HAP-1 (cell line): ENCODE measurements at regions not wholly inside any gene's neighbourhood (a gene's known extent, or its start where the extent isn't known, plus 50 kb on each side); places are given as distances from the start of the nearest gene placed in this dataset.

Experiments used
- DNase-seq, 2 experiments: peaks; one replicate each; pipeline ENCODE4 v3.0.0-alpha.2; 2016 to 2020; ENCODE audit warnings: low spot score in 2 of 2
- H3K27me3 ChIP-seq: fragments of 250-450 bp; sonication (Bioruptor Pico); 2 replicates; pipeline ENCODE4 v1.5.1; 2020; ENCODE audit warnings: low read depth, mild to moderate bottlenecking, moderate library complexity
- H3K36me3 ChIP-seq: fragments of 250-450 bp; sonication (Bioruptor Pico); replicated peaks from 2 replicates; pipeline ENCODE4 v1.5.1; 2020; ENCODE audit warnings: mild to moderate bottlenecking
- H3K4me1 ChIP-seq: fragments of 250-450 bp; sonication (Bioruptor Pico); 2 replicates; pipeline ENCODE4 v1.5.1; 2020; ENCODE audit warnings: mild to moderate bottlenecking
- H3K4me3 ChIP-seq: fragments of 250-450 bp; sonication (Bioruptor Pico); 2 replicates; pipeline ENCODE4 v1.5.1; 2020; ENCODE audit warnings: mild to moderate bottlenecking, moderate library complexity
- H3K9me3 ChIP-seq: fragments of 250-450 bp; sonication (Bioruptor Pico); 2 replicates; pipeline ENCODE4 v1.5.1; 2020; ENCODE audit warnings: mild to moderate bottlenecking, moderate library complexity
- in situ Hi-C: fragments of 300-500 bp; cut with MboI; formaldehyde crosslinking; loops from 3 replicates; pipeline ENCODE4 v1.14.3; 2020; ENCODE audit warnings: low sequenced_read_pairs, inconsistent platforms, mixed read lengths

DNA sequence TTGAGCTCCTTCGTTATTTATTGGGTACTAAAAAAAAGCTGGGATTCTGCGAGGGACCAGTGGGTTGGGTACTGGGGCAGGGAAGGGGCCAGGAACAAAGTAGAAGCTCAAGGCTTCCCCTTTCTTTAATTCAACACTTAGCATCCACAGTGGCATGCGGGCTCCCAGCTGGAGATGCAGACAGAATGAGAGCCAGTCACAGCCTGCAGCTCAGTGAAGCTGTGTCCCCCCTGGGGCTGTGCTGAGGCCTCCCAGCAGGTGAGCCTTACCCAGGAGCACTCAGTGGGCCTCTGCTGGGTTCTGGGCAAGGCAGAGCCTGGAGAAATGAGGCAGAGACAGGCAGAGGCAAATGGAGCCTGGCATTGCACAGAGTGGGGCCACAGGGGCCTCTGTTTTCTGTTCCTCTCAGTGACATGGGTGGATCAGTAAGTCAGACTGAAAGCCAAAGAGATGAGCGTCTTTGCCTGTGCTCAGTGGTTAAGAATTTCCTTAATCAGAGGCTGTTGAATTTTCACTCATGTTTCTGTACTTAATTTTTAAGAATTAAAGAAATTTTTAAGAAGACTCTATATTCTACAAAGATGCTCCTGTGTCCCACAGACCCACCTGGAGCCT, 181.4 kb upstream of the RBPJ start:
- in situ Hi-C loops = no loop called here
- no peaks in the 10 kb centered on the region for H3K27me3 ChIP-seq
- no peak for DNase-seq
- H3K36me3 ChIP-seq = no peaks in the 10 kb centered on the region
- H3K4me1 ChIP-seq = peaks cover 22% of the 10 kb centered on the region
- H3K4me3 ChIP-seq = no peak overlapping the region
- H3K9me3 ChIP-seq = no peaks in the 10 kb centered on the region

DNA sequence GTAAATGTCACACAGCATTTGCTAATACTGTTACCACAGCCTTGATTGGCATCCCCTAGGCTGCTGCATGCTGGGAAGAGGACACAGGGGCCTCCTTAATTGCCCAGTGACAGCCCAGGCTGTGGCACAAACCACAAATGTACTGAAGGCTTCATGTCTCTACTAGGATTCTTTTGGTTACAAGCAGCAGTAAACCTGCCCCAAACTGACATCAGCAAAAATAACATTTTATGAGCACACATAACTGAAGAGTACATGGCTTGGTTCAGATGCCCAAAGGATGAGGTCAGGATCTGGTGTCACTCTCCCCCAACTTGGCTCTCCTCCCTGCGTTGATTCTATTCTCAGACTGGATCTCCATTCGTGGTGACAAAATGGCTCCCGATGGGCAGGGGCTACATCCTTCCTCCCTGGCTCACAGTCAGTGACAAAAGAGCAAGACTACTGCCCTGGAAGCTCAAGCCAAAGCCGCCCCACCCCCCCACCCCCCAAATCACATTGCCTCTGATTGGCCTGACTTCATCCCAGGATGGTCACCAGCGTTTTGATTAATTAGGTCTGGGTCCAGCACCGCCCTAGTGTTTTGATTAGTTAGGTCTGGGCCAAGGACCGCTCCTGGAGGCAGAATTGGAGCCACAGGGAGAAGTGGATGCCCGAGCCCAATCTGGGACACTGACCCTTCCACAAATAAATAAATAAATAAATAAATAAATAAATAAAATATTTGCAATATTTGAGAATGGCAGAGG, 180.5 kb upstream of the RBPJ start:
- no peaks in the 10 kb centered on the region for H3K36me3 ChIP-seq
- no peak overlapping the region for H3K4me3 ChIP-seq
- DNase-seq = peak in 1 of 2 experiments; percentile 23
- no peaks in the 10 kb centered on the region for H3K27me3 ChIP-seq
- in situ Hi-C loops = no loop called here
- no peaks in the 10 kb centered on the region for H3K9me3 ChIP-seq
- peaks cover 22% of the 10 kb centered on the region for H3K4me1 ChIP-seq

DNA sequence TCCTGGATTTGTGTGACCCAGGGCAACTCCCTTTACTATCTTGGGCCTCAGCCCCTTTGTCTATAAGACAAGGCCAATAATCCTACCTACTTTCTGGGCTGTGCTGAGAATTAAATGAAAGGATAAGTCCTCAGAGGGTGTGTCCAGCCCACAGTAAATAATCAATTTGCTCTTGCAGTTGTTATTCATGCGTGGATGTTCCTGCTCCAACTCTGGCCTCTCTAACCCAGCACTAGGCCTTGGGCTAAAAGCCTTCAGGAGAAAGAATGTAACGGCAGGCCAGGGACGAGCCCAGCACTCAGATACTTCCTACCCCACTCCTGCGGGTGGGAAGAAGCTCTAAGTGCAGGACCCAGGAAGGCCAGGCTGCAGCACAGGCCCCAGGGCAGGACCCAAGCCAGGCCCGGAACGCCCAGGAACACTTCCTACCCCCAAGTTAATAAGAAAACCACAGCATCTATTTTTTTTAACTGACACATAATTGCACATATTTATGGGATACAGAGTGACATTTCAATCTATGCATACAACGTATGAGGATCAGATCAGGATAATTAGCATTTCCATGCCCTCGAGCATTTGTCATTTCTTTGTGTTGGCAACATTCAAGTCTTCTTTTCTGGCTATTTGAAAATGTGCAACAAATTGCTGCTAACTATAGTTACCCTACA, 179.6 kb upstream of the RBPJ start:
- no peaks in the 10 kb centered on the region for H3K27me3 ChIP-seq
- DNase-seq = peak; percentile 60 to 83
- no peaks in the 10 kb centered on the region for H3K9me3 ChIP-seq

DNA sequence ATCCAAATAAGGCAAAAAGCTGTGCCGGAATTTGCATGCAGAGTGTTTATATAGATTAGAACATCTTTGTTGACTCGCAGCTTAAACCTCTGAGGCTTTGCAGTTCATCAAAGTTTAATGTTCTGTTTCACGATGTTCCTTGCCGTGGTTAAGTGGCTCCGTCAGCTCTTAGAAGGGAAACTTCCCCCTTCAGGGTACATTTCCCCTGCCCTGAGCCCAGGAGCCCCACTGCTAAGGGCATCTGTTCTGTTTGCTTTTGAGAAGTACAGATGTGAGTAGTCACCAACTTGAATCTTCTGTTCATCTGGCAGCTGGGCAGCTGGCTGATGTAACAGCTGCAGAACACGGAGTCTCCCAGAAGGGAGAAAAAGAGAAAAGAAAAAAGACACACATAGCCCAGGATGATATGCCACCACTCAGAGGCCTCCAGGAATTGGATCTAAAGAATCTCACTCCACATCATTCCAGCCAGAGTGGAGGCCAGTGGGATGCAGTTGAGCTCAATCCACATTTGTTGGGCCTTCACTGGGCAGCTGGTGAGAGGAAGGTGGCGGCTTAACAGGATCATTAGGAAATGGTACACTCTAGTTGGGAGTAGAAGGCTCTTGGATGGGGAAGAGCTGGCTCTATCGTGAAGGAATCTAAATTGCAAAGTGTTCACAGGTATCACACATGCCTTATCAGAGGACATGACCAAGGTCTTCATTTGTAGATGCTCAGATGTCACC, 178.7 kb upstream of the RBPJ start:
- in situ Hi-C loops = no loop called here
- H3K4me3 ChIP-seq = no peak overlapping the region
- H3K9me3 ChIP-seq = no peaks in the 10 kb centered on the region
- peaks cover 22% of the 10 kb centered on the region for H3K4me1 ChIP-seq
- H3K27me3 ChIP-seq = no peaks in the 10 kb centered on the region
- no peak for DNase-seq
- no peaks in the 10 kb centered on the region for H3K36me3 ChIP-seq

More for the DNA sequence above, 179.6 kb upstream of the RBPJ start:
- in situ Hi-C loops = no loop called here
- H3K36me3 ChIP-seq = no peaks in the 10 kb centered on the region
- no peak overlapping the region for H3K4me3 ChIP-seq
- H3K4me1 ChIP-seq = peaks cover 22% of the 10 kb centered on the region

DNA sequence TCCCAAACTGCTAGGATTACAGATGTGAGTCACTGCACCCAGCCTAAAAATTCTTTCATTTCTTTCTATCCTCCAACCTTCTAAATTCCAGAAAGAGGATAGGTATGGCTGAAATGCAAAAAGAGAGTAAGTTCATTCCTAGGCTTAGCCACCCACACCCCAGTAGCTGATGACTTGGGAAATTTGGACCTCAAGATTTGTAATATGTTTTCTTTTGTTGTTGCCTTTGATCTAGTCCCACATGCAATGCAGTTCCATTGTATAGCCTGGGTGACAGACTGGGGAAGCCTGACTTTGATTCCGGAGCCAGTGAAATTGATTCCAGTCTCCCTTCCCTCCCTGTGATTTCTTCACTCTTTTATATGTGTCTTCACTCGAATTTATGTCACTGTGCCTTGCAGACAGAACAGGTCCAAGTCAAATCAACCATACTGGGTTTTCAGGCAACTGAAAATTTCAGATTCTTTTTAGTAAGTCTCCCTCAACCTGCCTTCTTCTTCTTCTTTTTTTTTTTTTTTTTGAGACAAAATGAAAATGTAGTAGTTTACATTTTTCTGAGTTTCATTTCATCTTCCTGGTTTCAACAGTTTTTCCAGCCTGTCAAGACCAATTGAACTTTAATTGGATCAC, 176.2 kb upstream of the RBPJ start:
- H3K36me3 ChIP-seq = no peaks in the 10 kb centered on the region
- in situ Hi-C loops = no loop called here
- peaks cover 22% of the 10 kb centered on the region for H3K4me1 ChIP-seq
- H3K4me3 ChIP-seq = no peak overlapping the region
- H3K9me3 ChIP-seq = no peaks in the 10 kb centered on the region
- H3K27me3 ChIP-seq = peaks cover 1% of the 10 kb centered on the region
- no peak for DNase-seq

DNA sequence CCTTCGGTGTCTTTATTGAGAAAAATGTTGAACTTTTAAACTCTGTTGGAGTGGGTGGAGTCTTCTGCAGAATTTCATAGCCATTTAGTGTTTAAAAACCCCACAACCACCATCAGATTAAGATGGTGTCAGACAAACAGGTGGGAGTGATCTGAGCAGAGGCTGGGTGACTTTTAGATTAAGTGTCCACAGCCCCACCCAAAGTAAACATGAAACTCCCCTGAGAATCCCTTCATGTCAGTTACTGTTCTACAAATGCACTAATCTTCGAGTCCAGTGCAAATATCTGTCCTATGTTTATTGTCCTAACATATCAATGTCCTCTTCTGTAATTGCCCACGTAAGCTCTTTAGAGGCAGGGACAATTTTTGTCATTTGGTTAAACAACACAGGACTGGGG, 175.6 kb upstream of the RBPJ start:
- in situ Hi-C loops = no loop called here
- no peak for DNase-seq
- H3K36me3 ChIP-seq = no peaks in the 10 kb centered on the region
- H3K27me3 ChIP-seq = peaks cover 7% of the 10 kb centered on the region
- H3K9me3 ChIP-seq = no peaks in the 10 kb centered on the region
- H3K4me1 ChIP-seq = peaks cover 20% of the 10 kb centered on the region
- H3K4me3 ChIP-seq = no peak overlapping the region

DNA sequence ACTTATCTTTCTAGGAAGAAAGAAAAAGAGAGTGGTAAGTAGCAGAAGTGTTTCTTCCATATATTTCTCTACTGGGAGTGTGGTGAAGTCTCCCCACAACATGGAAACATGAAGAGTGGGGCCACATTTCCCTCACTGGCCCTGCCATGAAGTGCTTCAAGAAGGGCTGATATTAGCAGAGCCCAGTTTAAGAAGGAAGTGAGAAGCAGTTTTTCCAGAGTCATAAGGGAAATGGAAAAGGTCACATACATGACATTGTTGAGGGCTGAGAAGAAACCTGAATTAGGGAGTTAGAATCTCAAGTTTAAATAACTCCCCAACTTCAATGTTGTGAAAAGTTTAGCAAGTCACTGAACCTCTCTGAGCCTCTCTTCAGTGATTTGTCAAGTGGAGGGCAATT, 171.9 kb upstream of the RBPJ start:
- Histone ChIP-seq H3K9me3 (no peaks in the 10 kb centered on the region), H3K4me3 (no peak overlapping the region), H3K36me3 (no peaks in the 10 kb centered on the region), H3K4me1 (no peaks in the 10 kb centered on the region), H3K27me3 (peaks cover 7% of the 10 kb centered on the region)
- in situ Hi-C loops = no loop called here
- no peak for DNase-seq

DNA sequence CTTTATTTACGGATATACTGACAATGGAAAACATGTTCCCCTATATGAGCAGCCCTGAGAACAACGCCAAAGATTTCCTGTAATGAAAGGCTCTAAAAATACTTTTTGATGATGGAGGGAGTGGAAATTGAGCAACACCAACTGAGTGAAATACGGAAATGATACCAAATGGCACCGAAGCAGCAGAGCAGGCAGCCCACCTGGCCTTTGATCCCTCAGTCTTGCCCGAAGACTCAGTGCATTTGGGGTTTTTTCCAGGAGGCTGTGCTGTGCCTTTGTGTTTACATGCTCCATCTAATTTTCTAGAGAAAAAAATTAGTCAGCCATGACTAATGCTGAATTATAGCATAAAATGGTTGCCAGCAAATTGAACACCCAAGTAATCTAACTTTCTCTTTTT, 169.9 kb upstream of the RBPJ start:
- in situ Hi-C loops = no loop called here
- Histone ChIP-seq H3K36me3 (no peaks in the 10 kb centered on the region), H3K27me3 (peaks cover 7% of the 10 kb centered on the region), H3K9me3 (no peaks in the 10 kb centered on the region), H3K4me3 (no peak overlapping the region), H3K4me1 (no peaks in the 10 kb centered on the region)
- no peak for DNase-seq

DNA sequence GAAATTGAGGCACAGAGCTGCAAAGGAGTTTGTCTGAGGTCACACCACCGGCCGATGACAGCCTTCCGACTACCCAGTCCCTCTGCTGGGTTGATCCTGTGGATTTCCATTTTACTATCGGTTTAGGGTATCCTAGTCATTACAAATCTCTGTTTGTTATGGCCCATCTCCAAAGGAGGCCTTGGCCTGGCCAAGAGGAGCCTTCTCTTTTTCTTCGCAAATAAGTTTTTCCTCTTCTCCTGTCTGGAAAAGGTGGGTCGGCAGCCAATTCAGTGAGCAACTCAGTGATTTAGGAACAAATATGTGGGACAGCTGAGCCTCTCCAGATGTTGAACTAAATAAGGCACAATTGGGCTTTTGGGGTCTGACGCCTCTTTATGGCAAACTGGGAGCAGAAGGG, 169.2 kb upstream of the RBPJ start:
- no peak overlapping the region for H3K4me3 ChIP-seq
- no peak for DNase-seq

DNA sequence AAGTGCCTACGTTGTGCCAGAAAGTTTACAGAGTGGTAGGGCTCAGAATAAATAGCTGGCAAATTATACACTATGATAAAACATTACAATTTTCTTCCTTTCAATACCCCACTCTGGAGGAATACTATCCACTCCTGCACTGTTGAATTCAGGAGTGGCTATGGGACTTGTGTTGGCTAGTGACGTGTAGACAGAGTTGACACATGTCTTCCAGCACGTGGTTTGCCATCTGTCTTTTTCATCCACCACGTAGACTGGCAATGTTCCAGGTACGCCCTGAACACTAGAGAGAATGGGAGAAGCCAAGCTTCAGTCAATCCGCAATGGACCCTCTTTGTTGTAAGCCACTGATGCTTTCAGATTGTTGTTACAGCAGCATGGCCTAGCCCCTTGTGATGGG, 168.8 kb upstream of the RBPJ start:
- H3K4me3 ChIP-seq = no peak overlapping the region
- H3K27me3 ChIP-seq = peaks cover 7% of the 10 kb centered on the region
- H3K36me3 ChIP-seq = no peaks in the 10 kb centered on the region
- DNase-seq = no peak
- H3K4me1 ChIP-seq = no peaks in the 10 kb centered on the region
- in situ Hi-C loops = no loop called here
- H3K9me3 ChIP-seq = no peaks in the 10 kb centered on the region

More for the DNA sequence above, 169.2 kb upstream of the RBPJ start:
- Histone ChIP-seq H3K9me3 (no peaks in the 10 kb centered on the region), H3K4me1 (no peaks in the 10 kb centered on the region), H3K36me3 (no peaks in the 10 kb centered on the region), H3K27me3 (peaks cover 7% of the 10 kb centered on the region)
- in situ Hi-C loops = no loop called here

DNA sequence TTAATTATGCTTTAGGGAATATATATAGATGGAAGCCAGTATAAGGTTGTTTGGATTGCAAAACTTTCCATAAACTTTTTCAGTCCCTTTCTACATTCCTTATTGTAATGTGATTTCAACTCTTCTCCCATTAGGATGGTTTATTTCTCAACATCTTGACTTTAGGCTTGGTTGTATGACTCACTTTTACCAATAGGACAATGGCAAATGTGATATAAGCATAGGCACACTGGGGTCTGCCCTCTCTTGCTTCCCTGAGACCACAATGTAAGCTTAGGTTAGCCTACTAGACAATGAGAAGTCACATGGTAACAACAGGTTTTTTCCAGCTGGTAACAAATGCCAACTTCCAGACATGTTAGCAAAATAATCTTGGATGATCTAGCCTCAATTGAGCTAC, 163.3 kb upstream of the RBPJ start:
- Histone ChIP-seq H3K9me3 (no peaks in the 10 kb centered on the region; the same call in 1 of the 2 replicates), H3K4me3 (no peak overlapping the region), H3K4me1 (no peaks in the 10 kb centered on the region), H3K27me3 (no peaks in the 10 kb centered on the region), H3K36me3 (no peaks in the 10 kb centered on the region)
- no peak for DNase-seq
- in situ Hi-C loops = no loop called here

DNA sequence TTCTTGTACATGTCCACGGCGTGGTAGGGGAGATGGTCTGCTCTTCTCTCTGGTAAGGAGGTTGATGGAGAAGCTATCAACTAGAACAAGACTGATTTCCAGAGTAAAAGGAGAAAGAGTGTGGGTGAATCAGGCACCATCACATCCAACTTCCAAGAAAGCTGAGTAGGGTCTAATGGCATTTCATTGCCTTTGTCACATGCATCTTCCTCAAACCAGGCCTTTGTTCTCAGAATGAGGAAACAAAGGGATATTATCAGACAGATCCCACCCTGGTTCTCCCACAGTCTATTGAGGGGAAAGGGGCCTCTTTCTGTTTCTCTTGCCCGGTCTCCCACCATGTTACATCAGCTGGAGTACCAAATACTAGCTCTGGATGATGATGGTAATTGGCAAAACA, 160.2 kb upstream of the RBPJ start:
- no peaks in the 10 kb centered on the region for H3K36me3 ChIP-seq
- no peak for DNase-seq
- H3K9me3 ChIP-seq = no peaks in the 10 kb centered on the region; the same call in 1 of the 2 replicates

DNA sequence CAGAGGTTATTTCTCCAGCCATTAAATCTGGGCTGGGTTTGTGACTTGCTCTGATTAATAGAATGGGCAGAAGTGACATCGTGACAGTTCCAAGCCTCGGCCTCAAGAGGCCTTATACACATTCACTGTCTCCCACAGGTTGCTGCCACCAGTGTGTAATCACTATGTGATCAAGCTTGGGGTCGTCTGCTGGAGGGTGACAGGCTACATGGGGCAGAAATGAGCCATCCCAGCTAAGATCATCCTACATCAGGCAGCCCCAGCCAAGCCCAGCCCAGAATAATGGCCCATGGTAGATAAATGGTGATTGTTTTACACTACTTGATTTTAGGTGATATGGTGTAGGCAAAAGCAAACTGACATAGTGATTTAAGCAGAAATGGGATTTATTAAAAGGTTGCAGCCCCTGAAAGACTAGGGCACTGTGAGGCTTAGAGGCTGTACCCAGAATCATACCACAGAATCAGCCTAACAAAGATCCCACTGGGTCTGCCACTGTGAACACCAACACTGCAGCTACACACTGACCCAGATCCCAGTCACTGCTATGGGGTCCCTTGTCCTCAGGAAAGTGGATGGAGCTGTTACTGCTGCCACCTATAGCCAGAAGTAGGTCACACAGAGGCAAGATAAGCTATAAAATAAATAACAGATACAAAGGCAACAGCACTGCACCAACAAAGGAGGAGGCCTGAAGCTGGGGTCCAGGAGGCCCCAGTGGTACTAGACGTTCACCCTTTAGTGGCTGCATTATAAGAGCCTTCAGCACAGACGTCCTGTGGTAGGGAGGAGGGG, 159.6 kb upstream of the RBPJ start:
- no peaks in the 10 kb centered on the region; the same call in 1 of the 2 replicates for H3K9me3 ChIP-seq
- H3K4me3 ChIP-seq = no peak overlapping the region
- H3K27me3 ChIP-seq = no peaks in the 10 kb centered on the region
- in situ Hi-C loops = no loop called here
- DNase-seq = peak; percentile 18 to 30
- H3K36me3 ChIP-seq = no peaks in the 10 kb centered on the region
- no peaks in the 10 kb centered on the region for H3K4me1 ChIP-seq

More for the DNA sequence above, 160.2 kb upstream of the RBPJ start:
- in situ Hi-C loops = no loop called here
- Histone ChIP-seq H3K4me1 (no peaks in the 10 kb centered on the region), H3K27me3 (no peaks in the 10 kb centered on the region), H3K4me3 (no peak overlapping the region)
